ENCODE measurements at regions not wholly inside any gene's neighbourhood (a gene's known extent, or its start where the extent isn't known, plus 50 kb on each side); places are given as distances from the start of the nearest gene placed in this dataset.
A peak's percentile ranks its signal among the peaks of the same experiment; 100 is the strongest.
"Not testable (repeated sequence)": the region's sequence is repeated elsewhere in the genome, so short reads cannot be mapped to it uniquely, and the experiment has no call there.

- no peak for DNase-seq
Measured at GRCh38 chr11:126149759-126150625, 61.5 kb downstream of the RPUSD4 start.

- DNase-seq: no peak
Measured at GRCh38 chr11:126148317-126148716, 63.1 kb downstream of the RPUSD4 start.

GRCh38 chr11:126147208-126148111 is 64.0 kb downstream of the RPUSD4 start:
- DNase-seq: peak in 1 of 56 donors; percentile 6

GRCh38 chr11:126146454-126147192 is 64.8 kb downstream of the RPUSD4 start:
- DNase-seq: peak in 39 of 56 donors; percentile 4 to 72 (median 31)

GRCh38 chr11:126145954-126146353 is 65.5 kb downstream of the RPUSD4 start:
- DNase-seq: no peak

- not testable (repeated sequence) for DNase-seq
Measured at GRCh38 chr11:126143491-126143890, 68.0 kb downstream of the RPUSD4 start.

- peak in 5 of 56 donors; percentile 3 to 35 (median 23) for DNase-seq
Measured at GRCh38 chr11:126140926-126141280, 70.5 kb downstream of the RPUSD4 start.

- no peak for DNase-seq
Measured at GRCh38 chr11:126140201-126140925, 71.1 kb downstream of the RPUSD4 start.

GRCh38 chr11:126139111-126140091 is 72.0 kb downstream of the RPUSD4 start:
- no peak for DNase-seq

- no peak for DNase-seq
Measured at GRCh38 chr11:126138636-126139035, 72.8 kb downstream of the RPUSD4 start.

GRCh38 chr11:126137136-126137535 is 74.3 kb downstream of the RPUSD4 start:
- DNase-seq: no peak

- DNase-seq: no peak
Measured at GRCh38 chr11:126136507-126136906, 73.8 kb upstream of the CDON start.

- DNase-seq: no peak
Measured at GRCh38 chr11:126135235-126136176, 72.8 kb upstream of the CDON start.

- no peak for DNase-seq
Measured at GRCh38 chr11:126134461-126135155, 71.9 kb upstream of the CDON start.

- DNase-seq: no peak
Measured at GRCh38 chr11:126133901-126134300, 71.2 kb upstream of the CDON start.

- no peak for DNase-seq
Measured at GRCh38 chr11:126132319-126132718, 69.7 kb upstream of the CDON start.

- not testable (repeated sequence) for DNase-seq
Measured at GRCh38 chr11:126130781-126131180, 68.1 kb upstream of the CDON start.

All from nucleus accumbens (tissue), 56 donors.